ENCODE measurements at regions not wholly inside any gene's neighbourhood (a gene's known extent, or its start where the extent isn't known, plus 50 kb on each side); places are given as distances from the start of the nearest gene placed in this dataset.

DNA sequence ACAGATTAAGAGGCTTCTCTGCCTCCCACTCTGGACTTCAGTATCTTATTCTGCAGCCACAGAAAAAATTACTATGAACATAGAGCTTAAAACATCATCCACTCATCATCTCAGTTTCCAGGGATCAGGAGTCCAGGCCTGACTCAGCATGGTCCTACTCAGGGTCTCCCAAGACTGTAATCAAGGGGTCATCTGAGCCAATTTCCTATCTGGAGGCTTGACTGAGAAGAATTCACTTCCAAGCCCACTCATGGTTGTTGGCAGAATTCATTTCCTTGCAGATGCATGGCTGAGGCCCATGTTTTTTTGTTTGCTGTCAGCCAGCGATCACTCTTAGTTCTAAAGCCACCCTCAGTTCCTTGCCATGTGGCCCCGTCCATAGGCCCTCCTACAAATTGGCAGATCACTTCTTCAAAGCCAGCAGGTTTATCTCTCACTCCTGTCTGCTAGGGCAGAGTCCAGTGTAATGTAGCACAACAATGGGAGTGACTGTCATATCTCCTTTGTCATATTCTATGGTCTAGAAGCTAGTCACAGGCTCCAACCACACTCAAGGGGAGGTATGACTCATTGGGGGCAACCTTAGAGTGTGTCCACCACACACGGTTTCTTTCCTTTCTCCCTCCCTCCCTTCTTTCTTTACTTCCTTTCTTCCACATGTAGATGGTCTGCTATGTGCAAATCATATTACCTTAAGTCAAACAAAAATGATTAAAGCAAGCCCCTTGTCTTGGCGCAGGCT is 251.6 kb downstream of the QDPR start:
- TF ChIP-seq, protein P1, sequence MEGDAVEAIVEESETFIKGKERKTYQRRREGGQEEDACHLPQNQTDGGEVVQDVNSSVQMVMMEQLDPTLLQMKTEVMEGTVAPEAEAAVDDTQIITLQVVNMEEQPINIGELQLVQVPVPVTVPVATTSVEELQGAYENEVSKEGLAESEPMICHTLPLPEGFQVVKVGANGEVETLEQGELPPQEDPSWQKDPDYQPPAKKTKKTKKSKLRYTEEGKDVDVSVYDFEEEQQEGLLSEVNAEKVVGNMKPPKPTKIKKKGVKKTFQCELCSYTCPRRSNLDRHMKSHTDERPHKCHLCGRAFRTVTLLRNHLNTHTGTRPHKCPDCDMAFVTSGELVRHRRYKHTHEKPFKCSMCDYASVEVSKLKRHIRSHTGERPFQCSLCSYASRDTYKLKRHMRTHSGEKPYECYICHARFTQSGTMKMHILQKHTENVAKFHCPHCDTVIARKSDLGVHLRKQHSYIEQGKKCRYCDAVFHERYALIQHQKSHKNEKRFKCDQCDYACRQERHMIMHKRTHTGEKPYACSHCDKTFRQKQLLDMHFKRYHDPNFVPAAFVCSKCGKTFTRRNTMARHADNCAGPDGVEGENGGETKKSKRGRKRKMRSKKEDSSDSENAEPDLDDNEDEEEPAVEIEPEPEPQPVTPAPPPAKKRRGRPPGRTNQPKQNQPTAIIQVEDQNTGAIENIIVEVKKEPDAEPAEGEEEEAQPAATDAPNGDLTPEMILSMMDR (IDR thresholded peaks at IDR 0.05; ENCODE audit: borderline replicate concordance, insufficient read depth, low read depth, low read length) = no peak
- no peak overlapping the region for H3K4me3 ChIP-seq (ENCODE audit: low read depth, low read length)

DNA sequence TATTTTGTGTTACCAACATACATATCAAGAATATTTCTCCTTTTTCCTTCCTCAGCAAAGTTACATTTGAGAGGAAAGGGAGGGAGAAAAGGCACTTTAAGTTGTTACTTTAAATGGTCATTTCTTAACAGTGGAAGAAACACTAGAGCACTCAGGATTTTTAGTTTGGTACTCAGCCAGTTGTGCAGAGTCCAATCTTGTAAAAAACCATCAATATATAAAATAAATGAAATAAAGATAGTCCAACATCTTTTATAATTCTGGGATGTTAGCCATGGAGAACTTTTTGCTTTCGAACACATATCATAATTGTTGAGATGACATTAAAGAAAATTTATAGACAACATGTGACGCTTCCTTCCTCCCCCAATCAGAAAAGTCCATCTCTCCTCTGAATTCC is 253.8 kb downstream of the QDPR start:
- TF ChIP-seq, protein P1 (IDR thresholded peaks at IDR 0.05; ENCODE audit: borderline replicate concordance, insufficient read depth, low read depth, low read length) = no peak
- no peak overlapping the region for H3K4me3 ChIP-seq (ENCODE audit: low read depth, low read length)

DNA sequence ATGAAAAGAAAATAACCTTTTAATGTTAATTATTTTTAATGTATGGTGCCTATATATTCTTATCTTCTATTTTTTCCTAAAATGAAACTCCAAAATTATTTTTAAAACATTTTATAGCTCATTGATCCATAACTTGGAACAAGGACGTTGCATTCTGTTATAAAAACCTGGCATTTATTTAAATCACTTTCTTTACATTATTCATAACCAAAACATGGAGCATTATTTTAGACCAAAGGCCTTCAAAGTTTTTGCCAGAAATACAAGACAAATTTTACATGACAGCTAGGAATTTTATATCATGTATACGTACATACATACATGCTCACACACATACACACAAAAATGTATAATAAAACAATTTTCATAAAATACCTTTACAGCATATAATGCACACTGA is 259.8 kb downstream of the QDPR start:
- TF ChIP-seq, protein P1 (IDR thresholded peaks at IDR 0.05; ENCODE audit: borderline replicate concordance, insufficient read depth, low read depth, low read length) = no peak
- H3K4me3 ChIP-seq (ENCODE audit: low read depth, low read length) = no peak overlapping the region

DNA sequence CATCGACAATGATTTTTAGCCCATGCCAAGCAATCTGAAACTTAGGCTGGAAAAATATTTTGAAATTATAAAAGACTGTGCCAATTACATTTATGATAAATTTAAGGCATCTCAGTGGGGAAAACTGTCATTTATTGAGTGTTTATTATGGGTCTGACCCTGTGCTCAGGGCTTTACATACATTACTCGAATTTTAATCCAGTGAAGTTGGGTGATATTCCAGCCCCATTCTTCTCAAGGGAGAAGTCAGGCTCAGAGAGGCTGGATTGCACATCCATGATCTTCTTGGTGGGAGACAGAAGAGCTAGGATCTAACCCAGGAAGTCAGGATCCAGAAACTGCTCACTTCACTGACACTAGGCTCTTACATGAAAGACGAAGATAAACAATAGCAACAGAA is 260.8 kb downstream of the QDPR start:
- TF ChIP-seq, protein P1 (IDR thresholded peaks at IDR 0.05; ENCODE audit: borderline replicate concordance, insufficient read depth, low read depth, low read length) = no peak
- no peak overlapping the region for H3K4me3 ChIP-seq (ENCODE audit: low read depth, low read length)

DNA sequence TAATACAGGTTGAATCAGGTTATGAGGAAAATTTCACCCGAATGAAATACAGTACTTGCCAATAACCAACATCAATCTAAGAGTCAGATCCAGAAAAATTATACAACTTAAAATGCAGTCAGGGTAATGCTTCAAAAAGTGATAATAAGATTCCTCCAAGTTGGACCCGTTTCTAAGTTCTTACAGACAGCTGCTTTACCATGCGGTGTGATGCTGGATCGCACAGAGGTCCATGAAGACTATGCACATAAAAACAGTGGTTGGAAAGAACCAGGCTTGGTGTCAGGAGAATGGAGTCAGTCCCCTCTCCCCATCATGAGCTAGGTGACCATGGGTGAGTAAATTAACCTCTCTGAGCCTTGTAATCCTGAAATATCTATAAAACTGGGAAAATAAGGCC is 261.3 kb downstream of the QDPR start:
- TF ChIP-seq, protein P1 (IDR thresholded peaks at IDR 0.05; ENCODE audit: borderline replicate concordance, insufficient read depth, low read depth, low read length) = no peak
- no peak overlapping the region for H3K4me3 ChIP-seq (ENCODE audit: low read depth, low read length)

DNA sequence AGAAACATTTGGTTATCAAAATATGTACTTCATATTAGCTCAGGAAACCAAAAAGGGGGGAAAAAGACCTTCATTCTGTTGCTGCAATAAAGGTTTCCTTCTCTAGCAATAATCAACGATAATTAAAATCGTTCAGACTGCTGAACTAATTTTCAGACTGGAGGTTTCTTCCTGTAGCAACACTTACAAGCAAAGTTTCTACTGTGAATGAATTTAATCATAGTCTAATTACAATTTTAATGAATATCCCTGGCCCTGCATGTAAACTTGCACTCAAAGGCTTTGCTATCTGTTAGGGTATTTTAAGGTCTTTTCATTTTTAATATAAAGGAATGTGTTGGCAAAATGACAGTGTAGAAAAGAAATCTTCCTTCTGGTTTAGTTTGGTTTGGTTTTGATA is 265.2 kb downstream of the QDPR start:
- TF ChIP-seq, protein P1 (IDR thresholded peaks at IDR 0.05; ENCODE audit: borderline replicate concordance, insufficient read depth, low read depth, low read length) = no peak

DNA sequence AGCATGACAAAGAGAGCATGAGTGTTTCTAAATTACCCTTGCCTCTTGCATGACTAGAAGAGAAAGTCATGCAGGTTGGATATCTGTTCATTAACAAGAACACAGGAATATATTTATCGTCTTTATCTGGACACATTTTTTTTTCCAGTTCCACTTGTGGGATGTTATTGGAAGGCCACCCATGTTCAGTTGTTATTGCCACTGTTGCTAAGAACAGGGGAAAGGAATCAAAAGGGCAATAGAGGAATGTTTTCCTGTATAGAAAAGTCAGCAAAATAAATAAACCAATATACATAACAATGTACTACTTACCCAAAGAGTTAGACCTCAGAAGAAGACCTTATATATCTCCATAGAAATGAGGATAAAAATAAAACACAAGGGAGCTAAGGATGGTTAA is 270.1 kb downstream of the QDPR start:
- TF ChIP-seq, protein P1 (IDR thresholded peaks at IDR 0.05; ENCODE audit: borderline replicate concordance, insufficient read depth, low read depth, low read length) = no peak
- no peak overlapping the region for H3K4me3 ChIP-seq (ENCODE audit: low read depth, low read length)

More for the DNA sequence above, 265.2 kb downstream of the QDPR start:
- H3K4me3 ChIP-seq (ENCODE audit: low read depth, low read length) = no peak overlapping the region
